Effector memory CD8-positive, alpha-beta T cell (primary cell): ENCODE measurements at regions not wholly inside any gene's neighbourhood (a gene's known extent, or its start where the extent isn't known, plus 50 kb on each side); places are given as distances from the start of the nearest gene placed in this dataset.
"Not testable (repeated sequence)": the region's sequence is repeated elsewhere in the genome, so short reads cannot be mapped to it uniquely, and the experiment has no call there.

Source experiments
- ATAC-seq: fragments of 150-1000 bp; cut with Tn5 transposase; replicated peaks from 2 replicates; pipeline ENCODE4 v1.10.0; 2021; ENCODE audit warnings: mild to moderate bottlenecking, moderate library complexity
- DNase-seq, 3 experiments: peaks; one replicate each; pipeline ENCODE4 v3.0.0; 2021
- H3K27ac Mint-ChIP-seq, 2 donors: one replicate each; pipeline ENCODE4 v1.8.0; 2022; ENCODE audit warnings: mild to moderate bottlenecking in 2 of 2, mixed read lengths in 2 of 2, moderate library complexity in 2 of 2
- H3K27me3 Mint-ChIP-seq, 2 donors: one replicate each; pipeline ENCODE4 v1.8.0; 2022; ENCODE audit warnings: mixed read lengths in 2 of 2
- H3K36me3 Mint-ChIP-seq: one replicate; pipeline ENCODE4 v1.8.0; 2022; ENCODE audit warnings: mild to moderate bottlenecking, moderate library complexity, mixed read lengths; ENCODE audit not compliant: insufficient read depth
- H3K4me1 Mint-ChIP-seq, 2 donors: one replicate each; pipeline ENCODE4 v1.8.0; 2022; ENCODE audit warnings: low read depth in 2 of 2, mixed read lengths in 2 of 2
- H3K4me3 Mint-ChIP-seq, 2 donors: one replicate each; pipeline ENCODE4 v1.8.0; 2022; ENCODE audit warnings: mild to moderate bottlenecking in 2 of 2, mixed read lengths in 2 of 2, moderate library complexity in 2 of 2
- H3K9me3 Mint-ChIP-seq, 2 donors: one replicate each; pipeline ENCODE4 v1.8.0; 2022; ENCODE audit warnings: mixed read lengths in 2 of 2

DNA sequence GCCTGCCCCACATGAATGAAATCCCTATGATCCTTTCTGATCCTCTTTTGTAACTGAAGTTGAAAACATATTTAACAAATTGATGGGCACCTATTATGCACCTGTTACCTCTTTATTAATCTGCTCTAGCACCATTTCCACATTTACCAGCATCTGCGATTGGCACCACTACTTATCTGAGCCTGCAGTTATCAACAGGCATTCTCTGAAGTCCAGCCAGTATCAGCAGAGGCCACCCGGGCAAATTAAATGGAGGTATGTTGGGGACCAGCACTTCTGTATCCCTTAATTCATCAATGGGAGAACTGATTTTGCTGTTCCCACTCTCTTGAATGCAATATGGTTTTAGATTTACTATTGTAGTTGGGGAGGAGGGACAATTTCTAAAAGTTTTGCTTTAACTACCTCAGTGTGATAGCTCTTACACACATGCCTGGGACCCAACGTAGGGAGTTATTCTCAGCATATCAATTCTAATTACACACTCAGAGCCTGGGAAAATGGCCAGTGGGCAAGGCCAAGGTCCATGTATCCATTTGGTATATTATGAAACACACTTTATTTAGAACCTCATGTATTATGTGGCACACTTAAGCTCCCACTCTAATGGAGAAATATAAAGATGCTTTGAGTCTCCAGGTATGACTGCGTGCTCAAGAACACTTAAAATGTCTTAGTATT, 1927.1 kb upstream of the PCDH7 start:
- Mint-ChIP-seq H3K27ac (no peak overlapping the region), H3K36me3 (no peaks in the 10 kb centered on the region), H3K27me3 (no peaks in the 10 kb centered on the region), H3K4me1 (no peaks in the 10 kb centered on the region), H3K9me3 (peaks cover 3 to 7% of the 10 kb centered on the region in 2 donors), H3K4me3 (no peak overlapping the region)
- DNase-seq (no peak), ATAC-seq (no peak)

DNA sequence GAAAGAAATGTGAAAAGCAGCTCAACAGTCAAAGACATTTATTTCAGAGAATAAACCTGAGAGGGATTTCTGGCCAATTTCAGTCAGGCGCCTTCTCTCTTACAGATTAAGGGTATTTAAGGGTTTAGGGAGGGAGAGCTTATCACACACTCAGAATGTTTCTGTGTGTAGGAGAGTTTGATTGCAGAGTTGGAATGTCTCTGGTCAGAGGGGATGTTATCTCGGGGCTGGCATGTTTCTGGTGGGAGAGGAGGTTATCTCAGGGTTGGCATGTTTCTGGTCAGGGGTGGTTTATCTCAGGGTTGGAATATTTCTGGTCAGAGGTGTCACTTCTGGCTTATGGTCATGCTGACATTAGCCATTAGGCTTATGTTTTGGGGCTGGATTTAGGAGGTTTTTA, 1920.5 kb upstream of the PCDH7 start:
- Mint-ChIP-seq H3K4me3 (no peak overlapping the region), H3K36me3 (no peaks in the 10 kb centered on the region), H3K27ac (no peak overlapping the region), H3K9me3 (no peaks in the 10 kb centered on the region), H3K4me1 (no peaks in the 10 kb centered on the region), H3K27me3 (no peaks in the 10 kb centered on the region)
- no peak for DNase-seq
- no peak for ATAC-seq

DNA sequence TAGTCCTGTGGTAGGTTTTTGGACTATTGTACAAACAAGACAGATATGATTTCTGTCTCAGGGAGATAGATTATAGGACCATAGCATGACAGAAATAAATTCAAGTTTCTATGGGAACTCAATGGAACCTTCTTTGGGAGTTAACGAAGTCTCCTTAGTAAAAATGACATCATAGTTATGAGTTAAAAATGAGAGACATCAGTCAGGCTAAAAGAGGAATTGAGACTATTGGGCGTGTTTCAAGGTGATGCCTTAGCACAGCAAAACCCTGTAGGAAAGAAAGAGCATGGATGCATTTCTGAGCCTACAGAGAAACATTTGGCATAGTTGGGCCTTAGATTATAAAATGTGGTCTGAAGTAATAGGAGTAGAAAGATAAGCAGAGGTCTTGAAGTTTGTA, 1909.1 kb upstream of the PCDH7 start:
- no peak overlapping the region for H3K27ac Mint-ChIP-seq
- no peaks in the 10 kb centered on the region for H3K4me1 Mint-ChIP-seq
- no peak for ATAC-seq

DNA sequence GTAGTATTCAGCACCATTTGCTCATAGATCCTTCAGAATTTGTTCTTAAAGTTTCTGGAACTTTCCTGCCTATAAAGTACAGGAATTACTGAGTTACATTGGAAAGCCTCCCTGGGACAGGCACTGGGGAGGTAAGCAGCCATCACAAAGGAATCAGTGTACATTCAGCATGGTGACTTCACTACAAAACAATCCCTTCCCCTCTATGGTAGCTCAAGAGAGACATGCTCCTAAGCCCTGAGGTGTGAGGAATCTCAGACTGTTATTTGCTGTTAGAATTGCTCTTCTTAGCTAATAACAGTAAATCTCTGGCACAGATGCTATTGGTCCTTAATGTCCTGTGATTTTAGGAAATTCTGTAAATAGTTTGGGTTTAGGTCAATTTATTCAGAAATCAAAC, 1898.0 kb upstream of the PCDH7 start:
- Mint-ChIP-seq H3K4me1 (no peaks in the 10 kb centered on the region), H3K9me3 (peaks cover 0 to 7% of the 10 kb centered on the region in 2 donors), H3K27me3 (no peaks in the 10 kb centered on the region), H3K36me3 (no peaks in the 10 kb centered on the region), H3K27ac (no peak overlapping the region), H3K4me3 (no peak overlapping the region)
- DNase-seq = no peak
- no peak for ATAC-seq

More for the DNA sequence above, 1909.1 kb upstream of the PCDH7 start:
- Mint-ChIP-seq H3K4me3 (no peak overlapping the region), H3K9me3 (peaks cover 8 to 16% of the 10 kb centered on the region in 2 donors), H3K36me3 (no peaks in the 10 kb centered on the region), H3K27me3 (no peaks in the 10 kb centered on the region)
- no peak for DNase-seq

DNA sequence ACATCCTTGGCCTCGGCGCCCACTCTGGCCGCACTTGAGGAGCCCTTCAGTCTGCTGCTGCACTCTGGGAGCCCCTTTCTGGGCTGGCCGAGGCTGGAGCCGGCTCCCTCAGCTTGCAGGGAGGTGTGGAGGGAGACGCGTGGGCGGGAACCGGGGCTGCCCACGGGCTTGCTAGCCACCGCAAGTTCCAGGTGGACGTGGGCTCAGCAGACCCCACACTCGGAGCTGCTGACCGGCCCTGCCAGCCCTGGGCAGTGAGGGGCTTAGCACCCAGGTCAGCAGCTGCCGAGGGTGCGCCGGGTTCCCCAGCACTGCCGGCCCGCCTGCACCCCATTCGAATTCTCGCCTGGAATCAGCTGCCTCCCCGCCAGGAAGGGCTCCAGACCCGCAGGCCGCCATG, 1892.3 kb upstream of the PCDH7 start:
- H3K27me3 Mint-ChIP-seq = no peaks in the 10 kb centered on the region
- H3K36me3 Mint-ChIP-seq = no peaks in the 10 kb centered on the region
- ATAC-seq = no peak
- peaks cover 0 to 9% of the 10 kb centered on the region in 2 donors for H3K9me3 Mint-ChIP-seq
- no peak overlapping the region for H3K27ac Mint-ChIP-seq
- no peak for DNase-seq
- H3K4me1 Mint-ChIP-seq = no peaks in the 10 kb centered on the region
- H3K4me3 Mint-ChIP-seq = no peak overlapping the region

DNA sequence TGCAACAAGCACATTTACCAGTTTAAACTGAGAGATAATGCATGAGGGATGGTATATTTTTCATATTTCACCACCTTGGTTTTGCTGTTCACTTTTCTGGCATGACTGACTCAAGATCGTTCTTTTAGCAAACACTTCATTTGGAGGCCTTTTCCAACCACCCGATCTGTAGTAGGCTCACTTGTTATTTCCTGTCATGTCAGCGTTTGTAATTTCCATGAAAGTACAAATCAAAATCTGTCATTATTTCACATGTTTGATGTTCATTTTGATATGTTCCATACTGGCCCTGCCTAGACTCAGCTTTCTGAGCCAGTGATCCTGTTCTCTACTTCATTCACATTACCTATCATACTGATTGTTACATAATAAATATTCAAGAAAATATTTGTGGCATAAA, 1888.3 kb upstream of the PCDH7 start:
- no peak overlapping the region for H3K4me3 Mint-ChIP-seq
- H3K36me3 Mint-ChIP-seq = peaks cover 2% of the 10 kb centered on the region
- H3K27me3 Mint-ChIP-seq = no peaks in the 10 kb centered on the region
- peaks cover 5 to 6% of the 10 kb centered on the region in 2 donors for H3K9me3 Mint-ChIP-seq
- H3K4me1 Mint-ChIP-seq = no peaks in the 10 kb centered on the region
- DNase-seq (no peak), ATAC-seq (no peak)
- H3K27ac Mint-ChIP-seq = no peak overlapping the region

DNA sequence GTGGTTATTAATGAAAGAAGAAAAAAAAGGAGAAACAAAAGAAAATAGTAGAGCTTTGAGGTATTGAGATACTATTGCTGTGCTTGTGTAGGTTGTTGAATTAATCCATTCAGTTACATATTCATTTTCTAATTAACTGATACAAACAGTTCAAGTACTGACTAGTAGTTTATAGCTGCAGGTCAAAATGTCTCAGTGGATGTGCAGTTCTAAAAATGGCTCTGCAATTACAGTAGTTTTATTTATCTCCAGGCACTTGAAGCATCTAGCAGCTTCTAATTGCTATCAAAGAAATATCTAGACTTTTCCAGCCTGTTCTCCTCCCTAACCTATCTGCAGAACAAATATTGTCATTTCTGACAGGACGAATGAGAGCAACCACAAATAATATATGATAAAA, 1887.7 kb upstream of the PCDH7 start:
- H3K27me3 Mint-ChIP-seq = no peaks in the 10 kb centered on the region
- H3K4me3 Mint-ChIP-seq = no peak overlapping the region
- H3K36me3 Mint-ChIP-seq = peaks cover 2% of the 10 kb centered on the region
- ATAC-seq = no peak
- H3K27ac Mint-ChIP-seq = no peak overlapping the region
- H3K4me1 Mint-ChIP-seq = no peaks in the 10 kb centered on the region
- no peak for DNase-seq
- peaks cover 4 to 7% of the 10 kb centered on the region in 2 donors for H3K9me3 Mint-ChIP-seq

DNA sequence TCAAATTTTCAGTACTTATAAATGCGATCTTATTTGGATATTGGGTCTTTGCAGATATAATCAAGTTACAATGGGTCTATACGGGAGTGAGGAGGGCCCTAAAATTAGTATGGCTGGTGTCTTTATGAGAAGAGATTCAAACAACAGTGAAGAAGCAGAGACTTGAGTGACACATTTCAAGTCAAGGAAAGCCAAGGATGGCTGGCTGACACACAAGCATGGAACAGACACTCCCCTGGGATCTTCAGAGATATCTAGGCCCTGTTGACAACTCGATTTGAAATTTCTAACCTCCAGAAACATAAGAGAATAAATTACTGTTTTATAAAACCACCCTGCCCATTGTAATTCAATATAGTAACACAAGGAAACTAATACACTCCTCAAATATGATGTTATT, 1886.0 kb upstream of the PCDH7 start:
- H3K4me3 Mint-ChIP-seq = no peak overlapping the region
- no peaks in the 10 kb centered on the region for H3K27me3 Mint-ChIP-seq
- no peak overlapping the region for H3K27ac Mint-ChIP-seq
- peaks cover 5 to 13% of the 10 kb centered on the region in 2 donors for H3K9me3 Mint-ChIP-seq
- H3K36me3 Mint-ChIP-seq = peaks cover 2% of the 10 kb centered on the region
- DNase-seq = no peak
- no peak for ATAC-seq
- H3K4me1 Mint-ChIP-seq = no peaks in the 10 kb centered on the region

DNA sequence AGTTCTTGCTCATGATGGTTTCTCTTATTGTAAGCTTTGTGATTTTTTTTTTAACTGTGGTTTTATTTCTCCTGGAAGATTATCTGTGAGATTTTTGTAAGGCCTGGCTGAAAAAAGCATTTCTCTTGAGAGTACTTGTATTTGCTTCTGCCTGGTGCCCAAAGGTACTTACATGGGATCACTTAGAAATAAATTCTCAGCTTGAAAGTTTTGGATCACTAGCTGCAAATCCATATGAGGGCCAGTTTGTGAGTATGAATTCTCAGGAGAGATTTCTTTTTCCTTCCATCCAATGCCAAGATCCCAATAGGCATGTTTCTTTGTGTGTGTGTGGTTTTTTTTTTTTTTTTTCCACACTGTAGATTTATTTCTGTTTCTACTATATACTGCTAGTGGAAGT, 1884.7 kb upstream of the PCDH7 start:
- Mint-ChIP-seq H3K4me3 (no peak overlapping the region), H3K9me3 (peaks cover 5 to 15% of the 10 kb centered on the region in 2 donors), H3K36me3 (peaks cover 2% of the 10 kb centered on the region), H3K4me1 (no peaks in the 10 kb centered on the region), H3K27me3 (no peaks in the 10 kb centered on the region), H3K27ac (no peak overlapping the region)
- no peak for ATAC-seq
- DNase-seq = no peak

DNA sequence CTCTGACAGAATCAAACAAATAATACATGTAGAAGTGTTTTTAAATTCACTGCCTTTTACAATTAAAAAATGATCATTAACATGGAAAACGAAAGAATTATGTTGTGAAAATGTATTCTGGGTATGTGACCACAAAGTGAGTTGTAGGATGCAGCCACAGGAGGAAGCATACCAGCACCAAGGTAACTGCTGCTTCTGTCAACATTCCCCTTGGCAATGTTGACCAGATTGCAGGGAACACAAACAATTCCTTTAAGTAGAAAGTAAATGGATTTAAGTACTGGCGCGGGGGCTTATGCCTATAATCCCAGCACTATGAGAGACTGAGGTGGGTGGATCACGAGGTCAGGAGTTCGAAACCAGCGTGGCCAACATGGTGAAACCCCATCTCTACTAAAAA, 1877.9 kb upstream of the PCDH7 start:
- Mint-ChIP-seq H3K27ac (no peak overlapping the region), H3K36me3 (no peaks in the 10 kb centered on the region), H3K4me1 (no peaks in the 10 kb centered on the region), H3K4me3 (no peak overlapping the region), H3K9me3 (peaks cover 9 to 33% of the 10 kb centered on the region in 2 donors), H3K27me3 (no peaks in the 10 kb centered on the region)
- ATAC-seq (no peak), DNase-seq (no peak)

DNA sequence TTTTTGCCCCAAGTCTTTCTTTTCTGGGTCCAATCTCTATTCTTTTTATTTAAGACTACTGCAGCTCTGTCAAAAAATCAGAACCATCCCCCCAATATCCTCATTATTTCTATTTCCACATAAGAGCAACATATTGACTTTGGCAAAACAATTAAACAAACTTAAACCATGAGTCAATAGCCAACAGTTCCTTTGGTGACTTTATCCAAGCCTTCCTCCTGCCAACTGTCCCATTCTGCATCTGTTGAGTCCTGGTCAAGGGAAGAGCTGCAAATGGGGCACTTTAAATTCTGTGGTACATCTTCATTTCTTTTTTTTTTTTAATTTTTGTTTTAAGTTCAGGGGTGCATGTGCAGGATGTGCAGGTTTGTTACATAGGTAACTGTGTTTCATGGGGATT, 1875.0 kb upstream of the PCDH7 start:
- Mint-ChIP-seq H3K9me3 (peaks cover 10 to 43% of the 10 kb centered on the region in 2 donors), H3K4me1 (no peaks in the 10 kb centered on the region), H3K4me3 (no peak overlapping the region), H3K27ac (no peak overlapping the region), H3K27me3 (no peaks in the 10 kb centered on the region), H3K36me3 (no peaks in the 10 kb centered on the region)
- DNase-seq (no peak), ATAC-seq (no peak)

DNA sequence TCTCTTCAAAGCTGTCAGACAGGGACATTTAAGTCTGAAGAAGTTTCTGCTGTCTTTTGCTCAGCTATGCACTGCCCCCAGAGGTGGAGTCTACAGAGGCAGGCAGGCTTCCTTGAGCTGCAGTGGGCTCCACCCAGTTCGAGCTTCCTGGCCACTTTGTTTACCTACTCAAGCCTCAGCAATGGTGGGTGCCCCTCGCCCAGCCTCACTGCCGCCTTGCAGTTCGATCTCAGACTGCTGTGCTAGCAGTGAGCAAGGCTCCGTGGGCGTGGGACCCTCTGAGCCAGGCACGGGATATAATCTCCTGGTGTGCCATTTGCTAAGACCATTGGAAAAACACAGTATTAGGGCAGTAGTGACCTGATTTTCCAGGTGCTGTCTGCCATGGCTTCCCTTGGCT, 1863.1 kb upstream of the PCDH7 start:
- H3K4me3 Mint-ChIP-seq, ATAC-seq, H3K27me3 Mint-ChIP-seq, H3K27ac Mint-ChIP-seq, H3K36me3 Mint-ChIP-seq, DNase-seq, H3K4me1 Mint-ChIP-seq: not testable (repeated sequence)
- peaks cover 5 to 22% of the 10 kb centered on the region in 2 donors for H3K9me3 Mint-ChIP-seq

DNA sequence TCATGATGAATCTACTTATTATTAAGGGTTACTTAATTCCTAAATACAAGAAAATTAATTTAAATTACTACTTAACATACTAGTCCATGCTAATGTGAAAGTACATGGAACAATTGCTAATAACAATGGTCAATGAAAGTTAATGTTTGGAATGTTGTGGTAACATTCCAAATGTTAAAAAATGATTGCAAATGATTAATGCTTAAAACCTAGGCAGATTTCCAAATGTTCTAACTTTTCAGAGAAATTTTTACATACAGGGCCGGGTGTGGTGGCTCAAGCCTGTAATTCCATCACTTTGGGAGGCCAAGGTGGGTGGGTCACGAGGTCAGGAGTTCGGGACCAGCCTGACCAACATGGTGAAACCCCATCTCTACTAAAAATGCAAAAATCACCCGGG, 1851.3 kb upstream of the PCDH7 start:
- H3K36me3 Mint-ChIP-seq = no peaks in the 10 kb centered on the region
- no peaks in the 10 kb centered on the region for H3K4me1 Mint-ChIP-seq
- H3K4me3 Mint-ChIP-seq = no peak overlapping the region
- H3K9me3 Mint-ChIP-seq = peaks cover 3 to 11% of the 10 kb centered on the region in 2 donors
- ATAC-seq (no peak), DNase-seq (no peak)
- H3K27me3 Mint-ChIP-seq = no peaks in the 10 kb centered on the region
- no peak overlapping the region for H3K27ac Mint-ChIP-seq

DNA sequence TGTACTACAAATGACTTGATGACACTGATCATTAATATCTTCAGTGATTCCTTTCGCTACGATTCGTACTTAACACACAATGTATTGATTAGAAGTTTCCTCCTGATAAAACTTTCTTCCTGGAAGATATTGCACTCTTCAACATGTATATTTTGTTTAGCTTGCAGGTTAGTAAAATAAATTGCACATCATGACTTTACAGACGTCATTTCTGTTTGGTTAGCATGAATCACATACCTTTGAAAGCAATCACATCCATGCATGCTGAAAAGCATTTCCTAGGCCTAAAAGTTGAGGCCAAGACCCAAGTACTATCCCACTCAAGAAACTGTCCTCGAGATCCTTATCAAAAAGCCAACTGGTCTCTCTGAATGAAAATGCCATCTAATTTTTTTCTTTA, 1841.0 kb upstream of the PCDH7 start:
- no peak for ATAC-seq
- DNase-seq = no peak
- Mint-ChIP-seq H3K9me3 (peaks cover 0 to 4% of the 10 kb centered on the region in 2 donors), H3K36me3 (no peaks in the 10 kb centered on the region), H3K27ac (no peak overlapping the region), H3K4me1 (no peaks in the 10 kb centered on the region), H3K4me3 (no peak overlapping the region), H3K27me3 (no peaks in the 10 kb centered on the region)

DNA sequence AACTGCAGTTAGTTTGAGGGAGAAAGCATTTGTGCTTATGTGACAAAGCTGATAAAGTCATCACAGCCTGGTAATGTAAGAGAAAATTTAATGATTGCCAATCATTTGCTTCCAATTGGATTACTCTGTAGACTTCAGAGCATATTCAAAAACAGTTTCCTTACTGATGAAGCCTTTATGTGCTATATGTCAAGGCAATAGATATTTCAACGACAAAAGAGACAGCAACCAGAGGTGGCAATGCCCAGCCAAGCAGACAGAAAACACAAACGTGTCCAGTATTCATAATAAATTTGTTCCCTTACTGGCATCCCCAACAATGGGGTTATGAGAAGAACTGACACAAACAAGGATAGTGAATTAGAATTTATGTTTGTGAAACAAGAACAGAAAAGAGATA, 1840.3 kb upstream of the PCDH7 start:
- Mint-ChIP-seq H3K4me3 (no peak overlapping the region), H3K9me3 (peaks cover 6% of the 10 kb centered on the region in 2 donors), H3K4me1 (no peaks in the 10 kb centered on the region), H3K27me3 (no peaks in the 10 kb centered on the region), H3K36me3 (no peaks in the 10 kb centered on the region), H3K27ac (no peak overlapping the region)
- no peak for DNase-seq
- no peak for ATAC-seq
